Keratinocyte (primary cell): ENCODE measurements at regions not wholly inside any gene's neighbourhood (a gene's known extent, or its start where the extent isn't known, plus 50 kb on each side); places are given as distances from the start of the nearest gene placed in this dataset.

Source experiments
- EZH2 ChIP-seq: IDR thresholded peaks from one replicate; pipeline ENCODE4 v1.6.1; 2012; ENCODE audit warnings: inconsistent platforms, mild to moderate bottlenecking, low read length, moderate library complexity
- TF ChIP-seq, protein P1 (sequence below), 3 experiments: IDR thresholded peaks in 1 of 3; conservative IDR thresholded peaks in 1 of 3; optimal IDR thresholded peaks in 1 of 3; 2 replicates in 2 of 3; 3 replicates in 1 of 3; pipeline versions ENCODE3 to v1.5.1; 2011; ENCODE audit warnings: low read length in 3 of 3, mild to moderate bottlenecking in 3 of 3, moderate library complexity in 2 of 3, control low read depth in 1 of 3, inconsistent platforms in 1 of 3; ENCODE audit not compliant: insufficient read depth in 2 of 3; ENCODE audit errors: extremely low read depth in 1 of 3

DNA sequence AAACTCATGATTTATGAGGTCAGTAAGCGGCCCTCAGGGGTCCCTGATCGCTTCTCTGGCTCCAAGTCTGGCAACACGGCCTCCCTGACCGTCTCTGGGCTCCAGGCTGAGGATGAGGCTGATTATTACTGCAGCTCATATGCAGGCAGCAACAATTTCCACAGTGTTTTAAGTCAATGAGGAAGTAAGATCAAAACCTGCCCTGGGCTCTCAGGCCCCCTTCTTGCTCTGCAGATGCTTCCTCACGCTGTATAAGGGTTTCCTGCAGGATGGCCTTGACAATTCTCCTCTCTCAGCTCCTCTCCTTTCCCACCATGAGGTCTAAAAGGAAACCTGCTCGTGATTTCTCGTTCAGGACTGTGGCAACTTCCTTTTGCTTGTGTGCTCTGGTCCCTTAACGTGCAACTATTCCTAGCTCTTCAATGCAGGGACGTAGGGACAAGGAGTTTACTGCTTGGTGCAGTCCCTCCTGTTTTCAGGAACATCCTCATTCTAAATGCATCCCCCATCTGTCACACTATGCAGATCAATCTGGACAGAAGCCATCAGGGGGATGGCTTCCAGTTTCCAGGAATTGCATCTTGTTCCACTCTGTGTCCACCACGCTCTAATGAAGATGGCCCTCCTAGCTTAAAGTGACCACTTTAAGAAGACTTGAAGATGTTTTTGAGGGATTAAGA lies 64.3 kb upstream of the IGLL5 start:
- TF ChIP-seq, protein P1, sequence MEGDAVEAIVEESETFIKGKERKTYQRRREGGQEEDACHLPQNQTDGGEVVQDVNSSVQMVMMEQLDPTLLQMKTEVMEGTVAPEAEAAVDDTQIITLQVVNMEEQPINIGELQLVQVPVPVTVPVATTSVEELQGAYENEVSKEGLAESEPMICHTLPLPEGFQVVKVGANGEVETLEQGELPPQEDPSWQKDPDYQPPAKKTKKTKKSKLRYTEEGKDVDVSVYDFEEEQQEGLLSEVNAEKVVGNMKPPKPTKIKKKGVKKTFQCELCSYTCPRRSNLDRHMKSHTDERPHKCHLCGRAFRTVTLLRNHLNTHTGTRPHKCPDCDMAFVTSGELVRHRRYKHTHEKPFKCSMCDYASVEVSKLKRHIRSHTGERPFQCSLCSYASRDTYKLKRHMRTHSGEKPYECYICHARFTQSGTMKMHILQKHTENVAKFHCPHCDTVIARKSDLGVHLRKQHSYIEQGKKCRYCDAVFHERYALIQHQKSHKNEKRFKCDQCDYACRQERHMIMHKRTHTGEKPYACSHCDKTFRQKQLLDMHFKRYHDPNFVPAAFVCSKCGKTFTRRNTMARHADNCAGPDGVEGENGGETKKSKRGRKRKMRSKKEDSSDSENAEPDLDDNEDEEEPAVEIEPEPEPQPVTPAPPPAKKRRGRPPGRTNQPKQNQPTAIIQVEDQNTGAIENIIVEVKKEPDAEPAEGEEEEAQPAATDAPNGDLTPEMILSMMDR (optimal IDR thresholded peaks at IDR 0.05 in 1 of 3, IDR thresholded peaks at IDR 0.05 in 1 of 3, conservative IDR thresholded peaks at IDR 0.05 in 1 of 3; ENCODE audit: extremely low read depth in 1 of 3, insufficient read depth in 2 of 3, low read length in 3 of 3) = no peak
- no peak for TF ChIP-seq EZH2
